ENCODE measurements at regions not wholly inside any gene's neighbourhood (a gene's known extent, or its start where the extent isn't known, plus 50 kb on each side); places are given as distances from the start of the nearest gene placed in this dataset.

DNA sequence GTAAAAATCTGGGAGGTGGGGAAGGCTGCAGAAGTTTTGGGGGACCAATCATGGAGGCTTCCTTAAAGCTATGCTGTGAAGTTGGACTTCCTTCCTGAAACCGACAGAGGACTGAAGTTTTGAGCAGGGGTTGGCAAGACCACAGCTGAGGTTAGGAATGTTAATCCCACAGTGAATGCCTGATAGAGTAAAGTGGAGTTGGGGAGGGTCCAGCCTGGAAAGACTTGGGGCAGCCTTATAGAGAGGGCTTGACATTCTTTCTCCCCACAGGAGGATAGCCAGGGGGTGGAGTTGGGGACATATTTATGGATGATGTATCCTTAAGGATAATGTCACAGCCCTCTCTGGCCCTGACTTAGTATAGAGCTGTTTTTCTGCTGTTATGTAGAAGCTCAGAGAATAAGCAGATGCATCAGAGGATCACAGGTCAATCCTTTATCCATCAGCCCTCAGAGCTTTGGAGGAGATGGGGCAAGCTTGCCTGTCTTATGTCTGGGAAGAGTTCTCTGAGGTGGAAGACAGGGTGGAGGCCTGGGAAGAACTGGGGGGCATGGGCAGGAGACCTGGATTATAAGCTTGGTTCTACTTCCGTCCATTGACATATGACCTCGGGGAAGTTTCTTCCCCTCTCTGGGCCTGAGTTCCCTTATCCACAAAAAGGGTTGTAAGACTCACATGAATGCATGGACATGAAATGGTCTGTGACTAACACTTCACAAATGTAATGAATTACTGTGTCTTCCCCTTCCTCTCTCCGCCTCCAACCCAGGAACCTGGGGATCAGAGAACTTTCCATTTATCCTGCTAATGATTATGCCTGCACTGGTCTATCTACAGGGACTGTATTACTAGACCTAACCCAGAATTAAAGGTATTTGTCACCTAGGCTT lies 317.8 kb downstream of the MIAT start:
- no peak for DNase-seq (ENCODE audit: low spot score)
- intact Hi-C loops (cut with DNase I), result no loop called here

DNA sequence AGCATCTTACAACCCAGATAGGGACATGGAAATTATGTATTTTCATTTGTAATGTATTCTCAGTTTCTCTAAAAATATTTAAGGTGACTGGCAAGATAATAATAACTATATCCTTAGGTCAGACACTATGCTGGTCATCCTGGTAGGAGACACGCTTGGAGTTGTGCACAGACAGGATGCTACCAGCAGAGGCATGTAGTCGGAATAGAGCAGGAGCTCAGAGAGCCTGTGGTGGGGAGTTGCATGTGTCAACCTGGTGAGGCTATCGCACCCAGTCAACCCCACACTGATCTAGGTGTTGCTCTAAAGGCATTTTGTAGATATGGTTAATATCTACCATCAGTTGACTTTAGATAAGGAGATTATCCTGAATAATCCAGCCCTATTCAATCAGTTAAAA lies 318.5 kb downstream of the MIAT start:
- DNase-seq (ENCODE audit: low spot score), result no peak
- intact Hi-C loops (cut with DNase I), result no loop called here

DNA sequence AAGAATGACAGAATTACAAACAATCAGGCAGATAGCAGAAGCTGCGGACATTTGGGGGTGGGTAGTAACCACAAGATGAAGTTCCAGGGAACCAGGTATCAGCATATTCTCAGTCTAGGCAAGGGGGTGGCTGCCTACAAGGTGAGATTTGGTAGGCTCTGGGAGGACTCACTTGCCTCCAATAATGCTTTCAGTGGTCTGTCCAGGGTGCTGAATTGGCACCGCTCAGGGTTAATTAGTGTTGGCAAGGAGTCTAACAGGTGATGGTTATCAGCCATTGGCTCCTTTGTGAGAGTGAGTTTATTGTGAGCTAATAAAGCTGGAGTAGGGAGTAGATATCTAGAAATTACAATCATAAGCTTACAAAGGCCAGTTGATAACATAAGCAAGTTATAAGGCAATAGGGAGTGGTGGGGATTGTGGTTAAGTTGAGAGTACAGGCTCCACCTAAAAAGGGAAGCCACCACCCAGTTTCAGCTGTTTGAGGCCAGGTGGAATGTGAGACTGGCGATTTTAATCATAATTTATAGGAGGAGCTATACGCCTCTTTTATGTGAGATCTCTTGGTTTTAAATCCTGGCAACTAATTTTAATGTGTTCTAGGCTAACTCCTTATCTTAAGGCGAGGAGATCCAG lies 320.5 kb downstream of the MIAT start:
- DNase-seq (ENCODE audit: low spot score), result no peak
- intact Hi-C loops (cut with DNase I), result no loop called here

DNA sequence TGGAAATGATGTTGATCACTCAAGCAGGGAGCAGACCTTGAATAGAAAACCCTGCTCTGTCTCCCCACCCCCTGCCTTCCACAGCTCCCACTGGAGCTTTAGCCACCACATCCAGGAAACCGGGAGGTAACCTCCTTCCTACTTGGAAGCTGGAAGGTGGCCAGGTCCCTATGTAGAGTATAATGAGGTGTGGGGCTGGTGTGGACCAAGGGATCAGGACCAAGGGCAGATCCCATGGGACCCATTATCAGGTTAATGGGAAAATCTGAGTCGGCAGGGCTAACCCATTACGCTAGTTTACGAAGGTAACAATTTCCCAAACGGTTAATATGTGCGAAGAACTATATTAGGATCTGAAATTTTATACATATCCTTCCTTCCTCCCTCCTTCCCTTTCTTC lies 321.9 kb downstream of the MIAT start:
- DNase-seq (ENCODE audit: low spot score), result no peak
- intact Hi-C loops (cut with DNase I), result no loop called here

DNA sequence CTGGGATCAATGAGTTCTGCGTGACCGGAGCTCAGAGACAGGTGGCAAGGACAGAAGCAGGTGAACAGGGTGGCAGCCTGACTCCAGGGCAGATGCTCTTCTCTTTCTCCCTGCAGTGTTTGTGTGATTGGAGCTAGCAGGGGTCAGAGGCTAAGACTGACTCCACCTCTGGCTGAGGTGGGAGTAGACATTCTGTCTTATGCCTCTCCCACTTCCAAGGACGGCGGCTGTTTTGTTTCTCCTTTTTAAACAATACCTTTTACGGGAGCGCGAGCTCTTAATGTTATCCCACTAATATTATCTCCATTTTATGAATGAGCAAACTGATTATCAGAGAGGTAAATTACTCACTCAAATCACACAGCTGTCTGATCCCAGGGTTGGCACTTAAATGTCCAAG lies 323.7 kb downstream of the MIAT start:
- intact Hi-C loops (cut with DNase I), result no loop called here
- no peak for DNase-seq (ENCODE audit: low spot score)

DNA sequence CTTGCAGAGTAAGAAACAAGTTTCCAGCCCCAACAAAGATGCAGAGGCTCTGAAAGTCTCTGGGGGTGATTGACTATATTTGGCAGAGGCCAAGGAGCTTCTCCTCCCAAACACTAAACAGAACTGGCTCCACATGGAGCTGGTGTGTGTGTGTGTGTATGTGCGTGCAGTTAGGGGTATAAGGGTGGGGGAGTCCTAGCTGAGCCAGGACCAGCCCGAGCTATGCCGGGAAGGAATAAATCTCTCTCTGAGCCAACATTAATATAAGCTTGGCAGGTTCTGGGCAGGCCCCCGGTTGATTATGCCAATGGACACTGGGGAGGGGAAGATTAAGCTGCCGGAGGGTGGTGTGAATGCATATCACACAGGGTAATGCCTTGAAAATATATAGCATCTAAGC lies 324.2 kb downstream of the MIAT start:
- intact Hi-C loops (cut with DNase I), result no loop called here
- DNase-seq (ENCODE audit: low spot score), result no peak

DNA sequence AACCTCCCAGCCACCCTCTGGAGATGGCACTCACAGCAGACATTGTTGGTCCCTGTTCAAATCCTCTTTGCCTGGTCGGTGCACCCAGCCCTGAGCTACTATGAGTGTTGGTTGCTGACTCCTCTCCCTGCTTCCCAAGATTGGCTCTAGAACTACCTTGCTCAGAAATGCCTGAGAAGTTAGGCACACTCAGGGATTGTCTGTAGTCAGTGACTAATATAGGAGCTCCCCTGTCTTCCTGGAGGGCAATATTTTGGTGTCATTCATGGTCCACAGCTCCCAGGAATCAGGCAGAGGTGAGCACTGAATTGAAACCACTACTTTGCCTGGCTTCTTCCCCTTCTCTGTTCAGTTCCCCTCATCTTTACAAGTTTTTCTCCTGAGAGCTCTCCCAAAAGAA lies 325.9 kb downstream of the MIAT start:
- intact Hi-C loops (cut with DNase I), result no loop called here
- no peak for DNase-seq (ENCODE audit: low spot score)

DNA sequence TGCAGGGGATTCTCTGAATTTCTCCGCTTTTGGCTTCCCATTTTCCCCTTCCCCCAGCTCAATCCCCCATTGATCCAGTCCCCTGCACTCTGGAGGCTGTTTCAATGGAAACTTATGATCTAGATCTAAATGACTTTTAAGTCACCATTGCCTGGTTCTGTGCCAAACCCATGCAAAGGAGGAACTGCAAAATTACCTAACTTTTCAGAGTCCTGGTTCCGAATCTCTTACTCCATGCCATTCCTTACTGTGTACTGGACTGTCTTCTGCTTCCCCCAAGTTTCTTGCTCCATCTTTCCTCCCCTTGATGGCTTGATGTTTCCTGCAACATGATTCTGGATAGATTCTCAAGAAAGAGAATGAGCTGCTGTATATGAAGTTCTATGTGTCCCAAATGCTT lies 327.8 kb downstream of the MIAT start:
- no peak for DNase-seq (ENCODE audit: low spot score)
- intact Hi-C loops (cut with DNase I), result no loop called here

DNA sequence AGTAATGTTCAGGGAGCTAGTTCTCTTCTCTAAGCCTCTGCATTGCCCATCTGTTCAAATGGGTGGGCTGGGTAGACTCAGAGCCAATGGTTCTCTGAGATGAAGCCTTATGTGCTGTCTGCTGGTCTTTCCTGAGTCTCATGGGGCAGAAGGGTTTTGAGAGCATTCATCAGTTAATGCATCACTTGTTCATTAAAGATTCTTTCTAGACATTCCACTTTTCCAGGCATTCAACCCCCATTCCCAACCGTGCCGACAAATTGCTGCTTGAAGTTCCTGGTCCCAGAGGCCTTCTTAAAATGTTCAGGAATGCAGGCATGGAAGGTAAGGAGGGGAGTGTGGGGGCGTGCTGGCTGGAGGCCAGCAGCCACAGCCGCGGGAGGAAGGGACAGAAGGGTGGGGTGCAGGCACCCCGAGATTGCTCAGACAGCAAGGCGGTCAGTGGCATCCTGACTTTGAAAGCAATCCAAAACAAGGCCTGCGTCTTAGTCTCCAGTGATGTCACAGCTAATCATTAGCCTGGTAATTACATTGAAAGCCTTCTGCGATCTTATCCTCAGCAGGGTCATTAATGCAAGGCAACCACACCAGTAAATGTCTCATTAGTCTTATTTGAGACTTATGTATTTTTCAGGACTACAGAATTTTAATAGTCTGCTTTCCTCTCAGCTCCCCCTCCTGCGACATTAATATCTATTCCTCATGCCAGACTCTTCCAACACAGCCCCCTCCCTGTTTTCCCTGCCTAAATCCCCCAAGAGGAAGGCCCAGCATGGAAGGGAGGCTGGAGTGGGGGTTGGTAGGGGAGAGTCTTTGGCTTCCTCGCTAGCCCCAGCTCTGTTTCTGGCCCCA lies 328.8 kb downstream of the MIAT start:
- intact Hi-C loops (cut with DNase I), result no loop called here
- no peak for DNase-seq (ENCODE audit: low spot score)

DNA sequence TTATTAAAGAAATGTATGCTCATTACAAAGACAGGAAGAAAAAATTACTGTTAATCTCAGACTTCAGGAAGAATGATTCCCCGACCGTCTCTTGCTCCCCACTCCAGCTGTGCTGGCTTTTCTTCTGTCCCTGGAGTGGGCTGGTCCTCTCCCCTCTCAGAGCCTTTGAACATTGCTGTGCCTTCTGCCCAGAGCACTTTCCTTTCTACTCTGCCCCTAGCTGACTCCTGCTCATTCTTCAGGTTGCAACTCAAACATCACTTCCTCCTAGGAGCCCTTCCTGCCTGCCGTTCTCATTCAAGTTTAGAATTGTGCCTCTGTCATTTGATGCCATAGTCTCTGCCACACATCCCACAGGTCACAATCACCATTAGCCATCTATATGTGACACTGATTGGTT lies 329.5 kb downstream of the MIAT start:
- intact Hi-C loops (cut with DNase I), result no loop called here
- DNase-seq (ENCODE audit: low spot score), result no peak

DNA sequence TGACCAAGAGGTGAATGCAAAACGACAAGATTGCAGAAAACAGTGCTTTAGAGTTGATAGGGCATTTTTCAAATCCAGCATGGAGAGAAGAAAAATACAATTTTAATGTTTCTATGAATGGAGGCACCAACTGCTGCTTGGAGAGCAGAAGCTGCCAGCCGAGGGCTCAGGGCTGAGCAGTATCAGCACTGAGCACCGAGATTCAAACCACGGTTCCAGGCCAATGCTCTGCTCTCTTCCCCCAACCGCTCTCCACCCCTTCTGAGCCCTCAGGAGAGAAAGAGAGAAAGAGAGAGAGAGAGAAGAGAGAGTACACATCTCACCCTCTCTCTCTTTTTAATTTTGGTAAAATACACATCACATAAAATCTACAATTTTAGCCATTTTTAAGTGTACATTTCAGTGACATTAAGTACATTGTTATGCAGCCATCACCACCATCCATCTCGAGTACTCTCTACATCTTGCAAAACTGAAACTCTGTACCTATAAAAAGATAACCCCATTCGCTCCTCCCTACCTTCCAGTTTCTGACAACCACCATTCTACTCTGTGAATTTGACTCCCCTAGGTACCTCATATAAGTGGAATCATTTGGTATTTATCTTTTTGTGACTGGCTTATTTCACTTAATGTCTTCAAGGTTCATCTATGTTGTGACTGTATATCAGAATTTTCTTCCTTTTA lies 333.3 kb downstream of the MIAT start:
- intact Hi-C loops (cut with DNase I), result no loop called here

DNA sequence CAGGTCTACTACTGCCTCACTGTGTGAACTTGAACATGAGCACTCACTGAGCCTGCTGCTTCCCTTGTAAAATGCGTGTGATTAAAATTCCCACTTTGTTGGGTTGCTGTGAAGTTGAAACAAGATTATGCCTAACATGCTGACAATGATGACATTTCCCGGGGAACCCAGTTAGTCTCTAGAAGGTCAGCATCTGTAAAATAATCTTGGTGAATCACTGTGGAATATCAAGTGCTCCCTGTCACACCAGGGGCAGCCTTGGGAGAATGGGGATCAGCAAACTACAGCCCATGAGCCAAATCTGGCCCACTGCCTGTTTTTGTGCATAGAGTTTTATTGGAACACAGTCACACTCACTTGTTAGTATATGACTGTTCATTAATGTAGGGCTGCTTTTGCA lies 335.2 kb downstream of the MIAT start:
- intact Hi-C loops (cut with DNase I), result no loop called here
- DNase-seq (ENCODE audit: low spot score), result no peak

More for the DNA sequence above, 333.3 kb downstream of the MIAT start:
- DNase-seq (ENCODE audit: low spot score), result no peak

DNA sequence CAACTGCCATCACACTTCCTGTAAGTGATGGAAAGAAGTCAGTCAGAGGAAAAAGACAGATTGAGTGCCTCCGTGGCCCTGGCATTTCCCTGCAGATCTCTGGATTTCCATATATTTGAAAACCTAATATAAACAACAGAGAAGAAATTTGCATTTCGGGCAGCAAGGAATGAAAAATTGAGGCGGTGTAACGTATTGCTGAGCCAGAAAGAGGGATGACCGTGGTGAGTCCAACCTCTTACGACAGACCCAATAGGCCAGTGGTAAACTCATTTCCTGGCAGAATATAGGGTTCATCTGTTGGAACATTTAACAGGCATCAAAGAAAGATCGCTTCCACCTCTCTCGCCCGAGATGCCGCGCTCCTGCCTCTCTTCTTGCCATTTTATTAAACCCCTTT lies 336.5 kb downstream of the MIAT start:
- intact Hi-C loops (cut with DNase I), result no loop called here
- no peak for DNase-seq (ENCODE audit: low spot score)

DNA sequence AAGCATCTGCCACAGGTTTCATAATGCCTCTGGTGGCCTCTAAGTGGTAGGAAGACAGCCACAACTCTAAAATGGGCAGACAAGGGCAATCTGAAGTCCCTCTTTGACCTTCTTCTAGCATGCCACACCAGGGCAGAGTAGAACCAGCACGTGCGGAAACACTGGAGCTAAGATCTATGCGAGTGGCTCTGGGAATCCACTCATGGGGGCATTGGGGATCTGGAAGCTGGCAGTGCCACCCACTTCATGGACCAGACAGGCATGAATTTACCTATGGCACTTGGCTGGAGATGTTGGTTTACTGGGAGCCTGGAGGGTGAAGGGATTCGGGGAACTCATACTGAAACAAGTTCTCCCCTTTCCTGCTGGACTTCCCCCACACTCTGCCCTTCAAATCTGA lies 337.4 kb downstream of the MIAT start:
- intact Hi-C loops (cut with DNase I), result no loop called here
- DNase-seq (ENCODE audit: low spot score), result no peak

DNA sequence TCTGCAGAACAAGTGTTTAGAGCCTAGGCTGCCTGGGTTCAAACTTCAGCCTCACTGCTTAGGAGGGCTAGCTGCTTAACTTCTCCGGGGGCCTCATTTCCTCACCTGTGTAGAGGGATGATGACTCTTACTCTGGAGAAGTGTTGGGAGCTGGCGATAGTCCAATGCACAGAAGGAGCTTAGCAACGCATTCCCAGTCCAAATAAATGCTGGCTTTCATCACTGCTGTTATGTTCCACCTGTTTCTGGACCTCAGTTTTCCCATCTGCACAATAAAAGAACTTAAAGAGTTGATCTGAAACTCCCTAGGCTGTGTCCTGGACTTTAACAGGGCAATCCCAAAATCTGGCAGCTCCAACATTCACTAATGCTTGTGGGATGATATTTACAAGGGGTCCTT lies 337.8 kb downstream of the MIAT start:
- no peak for DNase-seq (ENCODE audit: low spot score)
- intact Hi-C loops (cut with DNase I), result no loop called here

DNA sequence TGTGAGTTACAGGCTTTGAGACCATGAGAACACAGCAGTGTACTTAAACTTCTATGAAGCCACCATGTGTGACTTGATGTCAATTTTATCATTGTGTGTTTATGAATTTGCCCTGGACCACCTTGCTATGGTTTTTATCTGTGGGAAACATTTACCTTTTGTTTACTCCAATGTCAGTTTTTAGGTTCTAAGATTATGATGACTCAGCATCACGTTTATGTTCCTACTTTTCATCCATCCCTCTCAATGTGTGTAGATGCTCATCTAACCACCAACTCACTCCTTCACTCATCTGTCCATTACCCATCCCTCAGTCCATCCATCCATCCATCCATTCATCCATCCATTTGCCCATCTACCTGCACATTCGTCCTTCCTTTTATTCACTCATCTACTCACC lies 338.8 kb downstream of the MIAT start:
- intact Hi-C loops (cut with DNase I), result no loop called here
- DNase-seq (ENCODE audit: low spot score), result no peak

DNA sequence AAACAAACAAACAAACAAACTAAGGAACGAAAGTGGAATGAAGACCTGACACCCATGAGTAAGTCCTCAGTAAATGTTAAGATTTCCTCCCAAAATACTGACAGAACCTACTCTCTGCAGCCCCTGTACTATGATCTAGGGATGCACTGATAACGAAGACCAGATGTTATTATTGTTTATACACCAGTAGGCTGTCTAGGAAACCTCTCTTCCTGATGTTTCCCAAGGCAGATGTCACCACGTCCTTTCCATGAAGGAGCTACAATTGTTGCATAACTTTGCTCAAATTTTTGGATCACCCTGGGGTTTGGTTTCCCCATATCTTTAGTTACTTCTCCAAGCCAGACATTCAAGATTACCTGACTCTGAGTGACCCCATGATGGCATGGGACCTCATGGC lies 340.7 kb downstream of the MIAT start:
- intact Hi-C loops (cut with DNase I), result no loop called here
- DNase-seq (ENCODE audit: low spot score), result no peak

DNA sequence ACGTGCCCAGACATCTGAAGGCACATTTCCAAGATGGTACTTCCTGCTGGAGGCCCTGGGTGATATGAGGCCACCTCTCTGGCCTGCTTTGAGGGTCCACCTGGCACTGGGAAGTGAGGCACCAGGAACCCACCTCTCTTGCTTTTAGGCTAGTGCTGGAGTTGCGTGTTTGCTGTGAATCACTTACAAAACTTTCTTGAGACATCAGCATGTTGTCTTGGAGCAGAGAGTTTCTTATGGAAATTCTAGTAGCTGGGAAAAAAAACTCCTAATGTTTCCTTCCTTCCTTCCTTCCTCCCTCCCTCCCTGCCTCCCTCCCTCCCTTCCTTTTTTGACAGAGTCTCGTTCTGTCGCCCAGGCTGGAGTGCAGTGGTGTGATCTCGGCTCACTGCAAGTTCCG lies 341.3 kb downstream of the MIAT start:
- no peak for DNase-seq (ENCODE audit: low spot score)
- intact Hi-C loops (cut with DNase I), result no loop called here

DNA sequence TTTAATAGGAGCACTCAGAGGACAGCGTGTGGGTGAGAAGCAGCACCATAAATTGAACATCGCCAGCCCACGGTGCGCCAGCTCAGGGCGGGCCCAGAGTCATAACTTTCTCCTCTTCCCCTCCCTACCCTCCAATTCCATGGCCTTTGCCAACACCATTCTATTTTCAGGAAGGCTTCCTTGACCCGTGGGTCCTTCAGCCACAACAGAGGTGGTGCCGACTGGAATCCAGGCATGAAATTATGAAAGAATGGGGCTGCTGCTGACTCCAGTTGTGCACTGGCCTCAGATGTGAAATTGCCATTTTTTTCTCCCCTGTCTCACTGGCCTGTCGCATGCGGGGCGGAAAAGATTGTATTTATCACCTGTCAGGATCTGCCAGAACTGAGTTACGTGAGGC lies 345.9 kb downstream of the MIAT start:
- no peak for DNase-seq (ENCODE audit: low spot score)
- intact Hi-C loops (cut with DNase I), result no loop called here

DNA sequence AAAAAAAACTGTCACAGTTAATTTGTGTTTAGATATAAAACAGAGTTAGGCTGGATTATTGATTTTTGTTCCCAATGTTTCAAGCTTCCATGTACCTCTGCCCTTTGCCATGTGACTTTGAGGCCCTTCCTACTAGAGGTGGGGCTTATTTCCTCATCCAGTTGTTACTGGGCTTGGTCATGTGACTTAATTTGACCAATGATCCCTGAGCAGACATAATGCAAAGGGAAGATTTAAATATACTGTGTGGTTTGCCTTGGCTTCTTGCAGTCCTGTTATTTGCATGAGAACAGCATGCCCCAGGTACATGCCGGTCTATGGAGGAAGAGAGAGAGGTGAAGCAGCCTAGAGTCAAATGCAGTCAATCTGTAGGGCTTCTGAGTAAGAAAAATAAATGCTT lies 347.0 kb downstream of the MIAT start:
- no peak for DNase-seq (ENCODE audit: low spot score)
- intact Hi-C loops (cut with DNase I), result no loop called here
